ENCODE measurements at regions not wholly inside any gene's neighbourhood (a gene's known extent, or its start where the extent isn't known, plus 50 kb on each side); places are given as distances from the start of the nearest gene placed in this dataset.

GRCh38 chr13:106738186-106738678, 170.3 kb upstream of the ARGLU1 start:
- no peak overlapping the region for H3K4me3 ChIP-seq (replicated peaks in 1 of 3; ENCODE audit: insufficient read depth in 1 of 3, low read depth in 1 of 3, low read length in 3 of 3)
- H3K4me1 ChIP-seq (ENCODE audit: control insufficient read depth, extremely low read depth, insufficient read depth, low read length) = no peaks in the 10 kb centered on the region
- ChIA-PET CTCF (no interaction called here), POLR2A (no interaction called here)
- no peak overlapping the region for H2AFZ ChIP-seq (ENCODE audit: low read depth, low read length)
- no peaks in the 10 kb centered on the region for H3K9me3 ChIP-seq (replicated peaks; ENCODE audit: control insufficient read depth, insufficient read depth, low read length)
- dilution Hi-C loops (cut with MboI; ENCODE audit: extremely low pct_ligation_motif_present, low sequenced_read_pairs) = no loop called here
- no peak overlapping the region for H3K4me2 ChIP-seq (ENCODE audit: insufficient read depth, low read length)
- H3K27ac ChIP-seq (ENCODE audit: insufficient read depth, low read depth, low read length) = no peak overlapping the region
- no peak overlapping the region for H3K9ac ChIP-seq (replicated peaks; ENCODE audit: extremely low read depth, insufficient read depth, low read length)
- H3K79me2 ChIP-seq (ENCODE audit: control insufficient read depth, insufficient read depth, low read length) = no peaks in the 10 kb centered on the region
- no peaks in the 10 kb centered on the region for H3K9me1 ChIP-seq (replicated peaks; ENCODE audit: control insufficient read depth, extremely low read depth, insufficient read depth, low read length)
- FAIRE-seq (no peak), DNase-seq (ENCODE audit: low read depth, low spot score) (no peak)
- intact Hi-C loops (cut with micrococcal nuclease) = no loop called here
- TF ChIP-seq GATA2 (IDR thresholded peaks at IDR 0.05; ENCODE audit: insufficient read depth, insufficient read length, low read depth, low read length) = no peak
- no peak for TF ChIP-seq MAX (IDR thresholded peaks at IDR 0.05; ENCODE audit: insufficient read depth, insufficient read length)
- TF ChIP-seq POLR2A (IDR thresholded peaks at IDR 0.05; ENCODE audit: low read depth, low read length) = no peak
- no peak for TF ChIP-seq FOS (IDR thresholded peaks at IDR 0.05; ENCODE audit: borderline replicate concordance, insufficient read depth, low read length)
- no peak for TF ChIP-seq CTCF (IDR thresholded peaks at IDR 0.05; ENCODE audit: extremely low read depth in 1 of 2, insufficient read depth in 1 of 2, low read depth in 1 of 2, low read length in 2 of 2)
- no peak for TF ChIP-seq EZH2 (IDR thresholded peaks at IDR 0.05; ENCODE audit: borderline replicate concordance, low read depth, low read length, severe bottlenecking)
- TF ChIP-seq MYC (IDR thresholded peaks at IDR 0.05; ENCODE audit: low read depth, low read length) = no peak
- TF ChIP-seq JUN (IDR thresholded peaks at IDR 0.05; ENCODE audit: borderline replicate concordance, insufficient read depth, insufficient read length, low read depth) = no peak
- TF ChIP-seq POLR2AphosphoS5 (IDR thresholded peaks at IDR 0.05; ENCODE audit: insufficient read depth, low read depth, low read length) = no peak
- H3K36me3 ChIP-seq (ENCODE audit: control insufficient read depth in 2 of 2, extremely low read depth in 1 of 2, insufficient read depth in 2 of 2, low read length in 2 of 2) = no peaks in the 10 kb centered on the region
- no TSS peak for BruUV-seq (replicated peaks)
- no peaks in the 10 kb centered on the region for H4K20me1 ChIP-seq (replicated peaks; ENCODE audit: control insufficient read depth, extremely low read depth, insufficient read depth, low read length)
- no peaks in the 10 kb centered on the region for H3K27me3 ChIP-seq (ENCODE audit: control insufficient read depth in 2 of 2, insufficient read depth in 2 of 2, low read length in 2 of 2)
